ENCODE measurements at regions not wholly inside any gene's neighbourhood (a gene's known extent, or its start where the extent isn't known, plus 50 kb on each side); places are given as distances from the start of the nearest gene placed in this dataset.

- H3K36me3 ChIP-seq (ENCODE audit: insufficient read depth, low read length), result no peaks in the 10 kb centered on the region
- H3K4me1 ChIP-seq (ENCODE audit: control insufficient read depth, insufficient read depth, low read length, unreplicated experiment), result peaks cover 57% of the 10 kb centered on the region
- H3K79me2 ChIP-seq (ENCODE audit: control insufficient read depth, insufficient read depth, low read length, unreplicated experiment), result no peaks in the 10 kb centered on the region
- H2AFZ ChIP-seq (ENCODE audit: low read length, unreplicated experiment), result peak overlapping the region; percentile 65
- no peaks in the 10 kb centered on the region for H3K27me3 ChIP-seq (ENCODE audit: insufficient read depth, low read length)
- peak overlapping the region; percentile 21; the same call in 1 of the 2 replicates for H3K4me3 ChIP-seq (ENCODE audit: low read depth, low read length)
- H3K27ac ChIP-seq (ENCODE audit: low read depth, low read length), result peak overlapping the region; percentile 80
Measured at GRCh38 chr3:64343689-64344430, 118.6 kb upstream of the PRICKLE2 start.

DNA sequence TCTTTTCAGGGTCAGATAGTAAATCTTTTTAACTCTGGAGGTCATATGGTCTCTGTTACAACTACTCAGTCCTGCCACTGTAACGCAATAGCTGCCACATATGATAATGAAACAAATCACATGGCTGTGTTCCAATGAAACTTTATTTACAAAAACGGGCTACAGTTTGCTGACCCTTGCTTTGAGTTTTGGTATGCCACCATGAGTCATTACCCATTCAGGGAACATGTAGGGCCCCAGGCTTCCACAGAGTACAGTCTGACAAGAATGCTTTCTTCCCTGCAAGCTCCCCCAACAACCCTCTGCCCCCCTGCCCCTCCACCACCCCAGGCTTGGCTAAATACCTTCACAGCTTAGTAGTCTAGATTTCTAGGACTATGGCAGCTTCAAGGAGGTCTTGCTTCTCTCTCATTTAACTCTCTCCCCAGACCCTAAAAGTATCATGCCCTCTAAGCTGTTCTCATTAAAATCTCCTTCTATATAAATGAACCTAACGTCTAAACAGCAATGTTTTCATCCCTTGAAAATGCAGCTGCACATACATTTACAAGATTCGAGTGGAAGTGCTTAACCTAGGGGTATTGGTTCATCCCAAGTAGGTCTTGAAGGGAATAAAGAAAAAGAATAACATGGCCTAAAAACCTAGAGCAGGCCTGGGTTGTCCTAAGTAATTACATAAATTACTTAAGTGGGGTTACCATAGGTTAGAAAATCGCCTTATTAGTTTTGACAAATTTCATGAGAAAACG is 117.8 kb upstream of the PRICKLE2 start:
- Histone ChIP-seq H3K36me3 (ENCODE audit: insufficient read depth, low read length) (no peaks in the 10 kb centered on the region), H3K4me3 (ENCODE audit: low read depth, low read length) (no peak overlapping the region; the same call in 1 of the 2 replicates), H3K79me2 (ENCODE audit: control insufficient read depth, insufficient read depth, low read length, unreplicated experiment) (no peaks in the 10 kb centered on the region), H2AFZ (ENCODE audit: low read length, unreplicated experiment) (peak overlapping the region; percentile 5), H3K4me1 (ENCODE audit: control insufficient read depth, insufficient read depth, low read length, unreplicated experiment) (peaks cover 57% of the 10 kb centered on the region), H3K27me3 (ENCODE audit: insufficient read depth, low read length) (no peaks in the 10 kb centered on the region), H3K27ac (ENCODE audit: low read depth, low read length) (peak overlapping the region; percentile 80)

- Histone ChIP-seq H2AFZ (ENCODE audit: low read length, unreplicated experiment) (peak overlapping the region; percentile 99), H3K79me2 (ENCODE audit: control insufficient read depth, insufficient read depth, low read length, unreplicated experiment) (no peaks in the 10 kb centered on the region), H3K27ac (ENCODE audit: low read depth, low read length) (peak overlapping the region; percentile 80)
Measured at GRCh38 chr3:64341296-64341695, 116.0 kb upstream of the PRICKLE2 start.

GRCh38 chr3:64340641-64341101 is 115.4 kb upstream of the PRICKLE2 start:
- Histone ChIP-seq H3K27ac (ENCODE audit: low read depth, low read length) (peak overlapping the region; percentile 80), H3K27me3 (ENCODE audit: insufficient read depth, low read length) (no peaks in the 10 kb centered on the region), H3K79me2 (ENCODE audit: control insufficient read depth, insufficient read depth, low read length, unreplicated experiment) (no peaks in the 10 kb centered on the region), H3K36me3 (ENCODE audit: insufficient read depth, low read length) (no peaks in the 10 kb centered on the region), H2AFZ (ENCODE audit: low read length, unreplicated experiment) (peak overlapping the region; percentile 99), H3K4me3 (ENCODE audit: low read depth, low read length) (peak overlapping the region; percentile 64), H3K4me1 (ENCODE audit: control insufficient read depth, insufficient read depth, low read length, unreplicated experiment) (peaks cover 57% of the 10 kb centered on the region)

More at GRCh38 chr3:64341296-64341695, 116.0 kb upstream of the PRICKLE2 start:
- Histone ChIP-seq H3K4me1 (ENCODE audit: control insufficient read depth, insufficient read depth, low read length, unreplicated experiment) (peaks cover 57% of the 10 kb centered on the region), H3K27me3 (ENCODE audit: insufficient read depth, low read length) (no peaks in the 10 kb centered on the region), H3K4me3 (ENCODE audit: low read depth, low read length) (peak overlapping the region; percentile 64; the same call in 1 of the 2 replicates), H3K36me3 (ENCODE audit: insufficient read depth, low read length) (no peaks in the 10 kb centered on the region)

- no peaks in the 10 kb centered on the region for H3K79me2 ChIP-seq (ENCODE audit: control insufficient read depth, insufficient read depth, low read length, unreplicated experiment)
- H3K4me1 ChIP-seq (ENCODE audit: control insufficient read depth, insufficient read depth, low read length, unreplicated experiment), result peaks cover 15% of the 10 kb centered on the region
- no peak overlapping the region for H3K4me3 ChIP-seq (ENCODE audit: low read depth, low read length)
- H2AFZ ChIP-seq (ENCODE audit: low read length, unreplicated experiment), result no peak overlapping the region
- no peaks in the 10 kb centered on the region for H3K27me3 ChIP-seq (ENCODE audit: insufficient read depth, low read length)
- no peak overlapping the region for H3K27ac ChIP-seq (ENCODE audit: low read depth, low read length)
- H3K36me3 ChIP-seq (ENCODE audit: insufficient read depth, low read length), result no peaks in the 10 kb centered on the region
Measured at GRCh38 chr3:64336488-64336887, 111.2 kb upstream of the PRICKLE2 start.

GRCh38 chr3:64332459-64333350 is 107.4 kb upstream of the PRICKLE2 start:
- H3K4me3 ChIP-seq (ENCODE audit: low read depth, low read length), result no peak overlapping the region
- no peaks in the 10 kb centered on the region for H3K27me3 ChIP-seq (ENCODE audit: insufficient read depth, low read length)
- H3K36me3 ChIP-seq (ENCODE audit: insufficient read depth, low read length), result no peaks in the 10 kb centered on the region
- H3K27ac ChIP-seq (ENCODE audit: low read depth, low read length), result no peak overlapping the region
- no peak overlapping the region for H2AFZ ChIP-seq (ENCODE audit: low read length, unreplicated experiment)
- no peaks in the 10 kb centered on the region for H3K79me2 ChIP-seq (ENCODE audit: control insufficient read depth, insufficient read depth, low read length, unreplicated experiment)
- no peaks in the 10 kb centered on the region for H3K4me1 ChIP-seq (ENCODE audit: control insufficient read depth, insufficient read depth, low read length, unreplicated experiment)

GRCh38 chr3:64331605-64332004 is 106.3 kb upstream of the PRICKLE2 start:
- Histone ChIP-seq H3K4me3 (ENCODE audit: low read depth, low read length) (no peak overlapping the region), H3K27me3 (ENCODE audit: insufficient read depth, low read length) (no peaks in the 10 kb centered on the region), H3K36me3 (ENCODE audit: insufficient read depth, low read length) (no peaks in the 10 kb centered on the region), H3K27ac (ENCODE audit: low read depth, low read length) (no peak overlapping the region), H3K79me2 (ENCODE audit: control insufficient read depth, insufficient read depth, low read length, unreplicated experiment) (no peaks in the 10 kb centered on the region), H2AFZ (ENCODE audit: low read length, unreplicated experiment) (no peak overlapping the region), H3K4me1 (ENCODE audit: control insufficient read depth, insufficient read depth, low read length, unreplicated experiment) (peaks cover 8% of the 10 kb centered on the region)

- Histone ChIP-seq H3K4me1 (ENCODE audit: control insufficient read depth, insufficient read depth, low read length, unreplicated experiment) (peaks cover 8% of the 10 kb centered on the region), H3K36me3 (ENCODE audit: insufficient read depth, low read length) (no peaks in the 10 kb centered on the region), H3K27ac (ENCODE audit: low read depth, low read length) (no peak overlapping the region), H3K79me2 (ENCODE audit: control insufficient read depth, insufficient read depth, low read length, unreplicated experiment) (no peaks in the 10 kb centered on the region), H2AFZ (ENCODE audit: low read length, unreplicated experiment) (no peak overlapping the region), H3K4me3 (ENCODE audit: low read depth, low read length) (no peak overlapping the region), H3K27me3 (ENCODE audit: insufficient read depth, low read length) (no peaks in the 10 kb centered on the region)
Measured at GRCh38 chr3:64329037-64329436, 103.8 kb upstream of the PRICKLE2 start.

- Histone ChIP-seq H3K79me2 (ENCODE audit: control insufficient read depth, insufficient read depth, low read length, unreplicated experiment) (no peaks in the 10 kb centered on the region), H3K27ac (ENCODE audit: low read depth, low read length) (peak overlapping the region; percentile 28; the same call in 1 of the 2 replicates), H3K27me3 (ENCODE audit: insufficient read depth, low read length) (no peaks in the 10 kb centered on the region), H3K36me3 (ENCODE audit: insufficient read depth, low read length) (no peaks in the 10 kb centered on the region), H3K4me3 (ENCODE audit: low read depth, low read length) (no peak overlapping the region), H2AFZ (ENCODE audit: low read length, unreplicated experiment) (peak overlapping the region; percentile 86), H3K4me1 (ENCODE audit: control insufficient read depth, insufficient read depth, low read length, unreplicated experiment) (peaks cover 8% of the 10 kb centered on the region)
Measured at GRCh38 chr3:64327100-64327804, 102.0 kb upstream of the PRICKLE2 start.

- H3K27ac ChIP-seq (ENCODE audit: low read depth, low read length), result no peak overlapping the region
- H3K4me3 ChIP-seq (ENCODE audit: low read depth, low read length), result no peak overlapping the region
- no peaks in the 10 kb centered on the region for H3K36me3 ChIP-seq (ENCODE audit: insufficient read depth, low read length)
- no peaks in the 10 kb centered on the region for H3K79me2 ChIP-seq (ENCODE audit: control insufficient read depth, insufficient read depth, low read length, unreplicated experiment)
- peaks cover 2% of the 10 kb centered on the region for H3K4me1 ChIP-seq (ENCODE audit: control insufficient read depth, insufficient read depth, low read length, unreplicated experiment)
- H2AFZ ChIP-seq (ENCODE audit: low read length, unreplicated experiment), result no peak overlapping the region
- no peaks in the 10 kb centered on the region for H3K27me3 ChIP-seq (ENCODE audit: insufficient read depth, low read length)
Measured at GRCh38 chr3:64321747-64322146, 96.5 kb upstream of the PRICKLE2 start.
